Karpas-422 (cell line): ENCODE measurements at regions not wholly inside any gene's neighbourhood (a gene's known extent, or its start where the extent isn't known, plus 50 kb on each side); places are given as distances from the start of the nearest gene placed in this dataset.

Source experiments
- DNase-seq: peaks from one replicate; pipeline ENCODE4 v3.0.0-alpha.2; 2015
- H2AFZ ChIP-seq: fragments of 200-600 bp; sonication (generic); 2 replicates; pipeline ENCODE4 v1.6.1; 2014; ENCODE audit warnings: antibody characterized with exemption, low read length, mixed read lengths
- H3K27ac ChIP-seq: fragments of 200-600 bp; sonication (generic); 2 replicates; pipeline ENCODE4 v1.5.1; 2014; ENCODE audit warnings: mild to moderate bottlenecking, low read length, moderate library complexity
- H3K27me3 ChIP-seq: fragments of 200-600 bp; sonication (generic); 2 replicates; pipeline ENCODE4 v1.6.1; 2014; ENCODE audit warnings: low read length, mixed read lengths
- H3K36me3 ChIP-seq: fragments of 200-600 bp; sonication (generic); 2 replicates; pipeline ENCODE4 v1.6.1; 2014; ENCODE audit warnings: low read length, mixed read lengths; ENCODE audit not compliant: insufficient read depth
- H3K4me1 ChIP-seq: fragments of 200-600 bp; sonication (generic); 2 replicates; pipeline ENCODE4 v1.6.1; 2014; ENCODE audit warnings: mild to moderate bottlenecking, low read length, mixed read lengths
- H3K4me2 ChIP-seq: fragments of 200-600 bp; sonication (generic); 2 replicates; pipeline ENCODE4 v1.6.1; 2014; ENCODE audit warnings: low read length, low read depth, mild to moderate bottlenecking; ENCODE audit not compliant: poor library complexity, severe bottlenecking
- H3K4me3 ChIP-seq: fragments of 200-600 bp; sonication (generic); 2 replicates; pipeline ENCODE4 v1.5.1; 2014; ENCODE audit warnings: mild to moderate bottlenecking, antibody characterized with exemption, low read length, mixed read lengths
- H3K79me2 ChIP-seq: fragments of 200-600 bp; sonication (generic); 2 replicates; pipeline ENCODE4 v1.6.1; 2014; ENCODE audit warnings: mild to moderate bottlenecking, low read length, mixed read lengths
- H3K9ac ChIP-seq: fragments of 200-600 bp; sonication (generic); 2 replicates; pipeline ENCODE4 v1.6.0; 2014; ENCODE audit warnings: low read length
- H3K9me2 ChIP-seq: fragments of 200-600 bp; sonication (generic), shearing (Covaris generic); replicated peaks from 2 replicates; pipeline ENCODE4 v1.6.0; 2014; ENCODE audit warnings: mild to moderate bottlenecking, low read length, moderate library complexity; ENCODE audit not compliant: insufficient read depth
- H3K9me3 ChIP-seq: fragments of 300-700, 200-600 bp; sonication (generic); 2 replicates; pipeline ENCODE4 v1.6.1; 2014; ENCODE audit warnings: low read length, mixed read lengths
- H4K20me1 ChIP-seq: fragments of 200-600 bp; sonication (generic); 2 replicates; pipeline ENCODE4 v1.6.1; 2014; ENCODE audit warnings: mild to moderate bottlenecking, antibody characterized with exemption, low read length, low read depth; ENCODE audit not compliant: insufficient read depth

GRCh38 chr10:106053061-106053460 is 1111.4 kb downstream of the SORCS1 start:
- Histone ChIP-seq H3K4me2 (no peak overlapping the region), H3K9me3 (peaks cover 33% of the 10 kb centered on the region), H3K27ac (no peak overlapping the region), H3K36me3 (no peaks in the 10 kb centered on the region), H3K9ac (no peak overlapping the region), H3K27me3 (no peaks in the 10 kb centered on the region), H3K4me1 (no peaks in the 10 kb centered on the region), H3K4me3 (no peak overlapping the region), H3K9me2 (no peaks in the 10 kb centered on the region), H3K79me2 (no peaks in the 10 kb centered on the region), H4K20me1 (no peaks in the 10 kb centered on the region), H2AFZ (no peak overlapping the region)
- DNase-seq = no peak

GRCh38 chr10:106044503-106044902 is 1120.0 kb downstream of the SORCS1 start:
- peaks cover 16% of the 10 kb centered on the region for H3K9me3 ChIP-seq
- no peaks in the 10 kb centered on the region for H3K27me3 ChIP-seq
- no peak for DNase-seq
- H3K9ac ChIP-seq = no peak overlapping the region
- H4K20me1 ChIP-seq = no peaks in the 10 kb centered on the region
- no peak overlapping the region for H3K4me2 ChIP-seq
- H3K36me3 ChIP-seq = no peaks in the 10 kb centered on the region
- no peak overlapping the region for H3K27ac ChIP-seq
- no peaks in the 10 kb centered on the region for H3K9me2 ChIP-seq
- no peaks in the 10 kb centered on the region for H3K4me1 ChIP-seq
- H3K79me2 ChIP-seq = no peaks in the 10 kb centered on the region
- H2AFZ ChIP-seq = no peak overlapping the region
- H3K4me3 ChIP-seq = no peak overlapping the region

GRCh38 chr10:106043863-106044262 is 1120.6 kb downstream of the SORCS1 start:
- Histone ChIP-seq H3K4me2 (no peak overlapping the region), H3K79me2 (no peaks in the 10 kb centered on the region), H2AFZ (no peak overlapping the region)

GRCh38 chr10:106038246-106038645 is 1126.3 kb downstream of the SORCS1 start:
- no peak for DNase-seq
- Histone ChIP-seq H3K27me3 (no peaks in the 10 kb centered on the region), H3K27ac (no peak overlapping the region), H3K79me2 (no peaks in the 10 kb centered on the region), H3K4me1 (no peaks in the 10 kb centered on the region), H3K4me3 (no peak overlapping the region), H4K20me1 (no peaks in the 10 kb centered on the region), H3K36me3 (no peaks in the 10 kb centered on the region), H3K9me2 (no peaks in the 10 kb centered on the region), H3K9me3 (peaks cover 17% of the 10 kb centered on the region), H3K9ac (no peak overlapping the region), H2AFZ (no peak overlapping the region), H3K4me2 (no peak overlapping the region)

More at GRCh38 chr10:106043863-106044262, 1120.6 kb downstream of the SORCS1 start:
- peaks cover 21% of the 10 kb centered on the region for H3K9me3 ChIP-seq
- no peak for DNase-seq
- no peak overlapping the region for H3K27ac ChIP-seq
- no peak overlapping the region for H3K9ac ChIP-seq
- no peaks in the 10 kb centered on the region for H4K20me1 ChIP-seq
- H3K4me3 ChIP-seq = no peak overlapping the region
- no peaks in the 10 kb centered on the region for H3K27me3 ChIP-seq
- H3K9me2 ChIP-seq = no peaks in the 10 kb centered on the region
- no peaks in the 10 kb centered on the region for H3K4me1 ChIP-seq
- H3K36me3 ChIP-seq = no peaks in the 10 kb centered on the region

GRCh38 chr10:106033065-106033464 is 1131.4 kb downstream of the SORCS1 start:
- Histone ChIP-seq H3K4me1 (no peaks in the 10 kb centered on the region), H3K36me3 (no peaks in the 10 kb centered on the region), H3K9me2 (no peaks in the 10 kb centered on the region), H3K9ac (no peak overlapping the region), H3K4me2 (no peak overlapping the region), H2AFZ (no peak overlapping the region), H3K4me3 (no peak overlapping the region), H4K20me1 (no peaks in the 10 kb centered on the region), H3K27ac (no peak overlapping the region), H3K79me2 (no peaks in the 10 kb centered on the region), H3K27me3 (no peaks in the 10 kb centered on the region), H3K9me3 (peaks cover 19% of the 10 kb centered on the region)
- no peak for DNase-seq

- Histone ChIP-seq H3K9me2 (no peaks in the 10 kb centered on the region), H2AFZ (no peak overlapping the region), H4K20me1 (no peaks in the 10 kb centered on the region), H3K9me3 (peaks cover 19% of the 10 kb centered on the region), H3K4me1 (no peaks in the 10 kb centered on the region), H3K4me3 (no peak overlapping the region), H3K27ac (no peak overlapping the region), H3K79me2 (no peaks in the 10 kb centered on the region), H3K27me3 (no peaks in the 10 kb centered on the region), H3K4me2 (no peak overlapping the region), H3K9ac (no peak overlapping the region), H3K36me3 (no peaks in the 10 kb centered on the region)
- no peak for DNase-seq
Observed at GRCh38 chr10:106032450-106033002, 1132.0 kb downstream of the SORCS1 start.

- Histone ChIP-seq H3K27ac (no peak overlapping the region), H3K4me2 (no peak overlapping the region), H3K79me2 (no peaks in the 10 kb centered on the region), H3K4me1 (no peaks in the 10 kb centered on the region), H3K9me3 (peaks cover 22% of the 10 kb centered on the region; the same call in 1 of the 2 replicates), H3K27me3 (no peaks in the 10 kb centered on the region), H4K20me1 (no peaks in the 10 kb centered on the region), H3K36me3 (no peaks in the 10 kb centered on the region), H3K4me3 (no peak overlapping the region), H3K9ac (no peak overlapping the region), H3K9me2 (no peaks in the 10 kb centered on the region), H2AFZ (no peak overlapping the region)
- no peak for DNase-seq
Observed at GRCh38 chr10:106027240-106027639, 1137.3 kb downstream of the SORCS1 start.

GRCh38 chr10:106025208-106025811 is 1139.2 kb downstream of the SORCS1 start:
- Histone ChIP-seq H3K4me2 (no peak overlapping the region), H3K36me3 (no peaks in the 10 kb centered on the region), H3K9me2 (no peaks in the 10 kb centered on the region), H4K20me1 (no peaks in the 10 kb centered on the region), H3K79me2 (no peaks in the 10 kb centered on the region), H3K4me1 (no peaks in the 10 kb centered on the region), H3K27ac (no peak overlapping the region), H2AFZ (no peak overlapping the region), H3K9ac (no peak overlapping the region), H3K27me3 (no peaks in the 10 kb centered on the region), H3K9me3 (peaks cover 16% of the 10 kb centered on the region; the same call in 1 of the 2 replicates), H3K4me3 (no peak overlapping the region)
- DNase-seq = no peak
